Lower lobe of right lung (tissue), 2 donors: ENCODE measurements at regions not wholly inside any gene's neighbourhood (a gene's known extent, or its start where the extent isn't known, plus 50 kb on each side); places are given as distances from the start of the nearest gene placed in this dataset.

ENCODE experiments used
- ATAC-seq, 2 donors: fragments of 200-7000 bp; cut with Tn5 transposase; one replicate each; pipeline ENCODE4 v1.9.1; 2020 to 2022; ENCODE audit warnings: mild to moderate bottlenecking in 2 of 2, moderate library complexity in 2 of 2
- DNase-seq: peaks from one replicate; pipeline ENCODE4 v3.0.0-alpha.2; 2020
- H3K27ac ChIP-seq: fragments of 200-600 bp; one replicate; pipeline ENCODE4 v1.8.0; 2022
- H3K27me3 ChIP-seq: fragments of 200-600 bp; one replicate; pipeline ENCODE4 v1.8.0; 2022; ENCODE audit warnings: low read depth
- H3K36me3 ChIP-seq: fragments of 200-600 bp; one replicate; pipeline ENCODE4 v1.8.0; 2022; ENCODE audit warnings: mild to moderate bottlenecking
- H3K4me1 ChIP-seq: fragments of 200-600 bp; one replicate; pipeline ENCODE4 v1.8.0; 2022
- H3K4me3 ChIP-seq: fragments of 200-600 bp; one replicate; pipeline ENCODE4 v1.8.0; 2022; ENCODE audit warnings: mild to moderate bottlenecking
- H3K9me3 ChIP-seq: fragments of 200-600 bp; one replicate; pipeline ENCODE4 v1.8.0; 2022
- intact Hi-C: fragments of 100-400 bp; cut with DNase I; formaldehyde crosslinking; loops from one replicate; pipeline ENCODE4 v1.11.0; 2022
- TF ChIP-seq, protein P1 (sequence below): fragments of 200-600 bp; IDR thresholded peaks from one replicate; pipeline ENCODE4 v1.8.0; 2022; ENCODE audit warnings: antibody characterized with exemption, mild to moderate bottlenecking
- donor health status: DM: no; HTN: yes; CAD: no; lungs with severe emphysema.

DNA sequence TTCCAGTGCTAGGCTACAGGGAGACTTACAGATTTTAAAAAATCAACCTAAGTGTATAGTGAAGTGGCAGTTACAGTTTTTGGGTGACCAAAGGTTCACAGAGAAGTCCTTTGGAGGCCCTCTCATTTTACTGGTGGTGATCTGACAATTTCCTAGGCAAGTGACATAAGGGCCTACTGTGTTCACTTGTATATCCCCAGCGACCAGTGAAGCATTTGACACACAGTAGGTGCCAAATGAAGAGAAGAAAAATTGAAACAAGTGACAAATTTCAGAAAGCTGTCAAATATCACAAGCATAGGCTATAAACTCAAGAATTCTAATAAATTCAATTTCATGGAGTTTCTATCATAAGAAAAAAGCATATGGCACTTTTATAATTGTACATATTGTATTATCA is 89.5 kb downstream of the RPL22L1 start:
- no peak for DNase-seq
- intact Hi-C loops = no loop called here
- Histone ChIP-seq H3K36me3 (no peaks in the 10 kb centered on the region), H3K27me3 (no peaks in the 10 kb centered on the region), H3K4me1 (no peaks in the 10 kb centered on the region), H3K4me3 (no peak overlapping the region), H3K9me3 (no peaks in the 10 kb centered on the region), H3K27ac (no peak overlapping the region)
- TF ChIP-seq, protein P1, sequence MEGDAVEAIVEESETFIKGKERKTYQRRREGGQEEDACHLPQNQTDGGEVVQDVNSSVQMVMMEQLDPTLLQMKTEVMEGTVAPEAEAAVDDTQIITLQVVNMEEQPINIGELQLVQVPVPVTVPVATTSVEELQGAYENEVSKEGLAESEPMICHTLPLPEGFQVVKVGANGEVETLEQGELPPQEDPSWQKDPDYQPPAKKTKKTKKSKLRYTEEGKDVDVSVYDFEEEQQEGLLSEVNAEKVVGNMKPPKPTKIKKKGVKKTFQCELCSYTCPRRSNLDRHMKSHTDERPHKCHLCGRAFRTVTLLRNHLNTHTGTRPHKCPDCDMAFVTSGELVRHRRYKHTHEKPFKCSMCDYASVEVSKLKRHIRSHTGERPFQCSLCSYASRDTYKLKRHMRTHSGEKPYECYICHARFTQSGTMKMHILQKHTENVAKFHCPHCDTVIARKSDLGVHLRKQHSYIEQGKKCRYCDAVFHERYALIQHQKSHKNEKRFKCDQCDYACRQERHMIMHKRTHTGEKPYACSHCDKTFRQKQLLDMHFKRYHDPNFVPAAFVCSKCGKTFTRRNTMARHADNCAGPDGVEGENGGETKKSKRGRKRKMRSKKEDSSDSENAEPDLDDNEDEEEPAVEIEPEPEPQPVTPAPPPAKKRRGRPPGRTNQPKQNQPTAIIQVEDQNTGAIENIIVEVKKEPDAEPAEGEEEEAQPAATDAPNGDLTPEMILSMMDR = no peak
- ATAC-seq = no peak

DNA sequence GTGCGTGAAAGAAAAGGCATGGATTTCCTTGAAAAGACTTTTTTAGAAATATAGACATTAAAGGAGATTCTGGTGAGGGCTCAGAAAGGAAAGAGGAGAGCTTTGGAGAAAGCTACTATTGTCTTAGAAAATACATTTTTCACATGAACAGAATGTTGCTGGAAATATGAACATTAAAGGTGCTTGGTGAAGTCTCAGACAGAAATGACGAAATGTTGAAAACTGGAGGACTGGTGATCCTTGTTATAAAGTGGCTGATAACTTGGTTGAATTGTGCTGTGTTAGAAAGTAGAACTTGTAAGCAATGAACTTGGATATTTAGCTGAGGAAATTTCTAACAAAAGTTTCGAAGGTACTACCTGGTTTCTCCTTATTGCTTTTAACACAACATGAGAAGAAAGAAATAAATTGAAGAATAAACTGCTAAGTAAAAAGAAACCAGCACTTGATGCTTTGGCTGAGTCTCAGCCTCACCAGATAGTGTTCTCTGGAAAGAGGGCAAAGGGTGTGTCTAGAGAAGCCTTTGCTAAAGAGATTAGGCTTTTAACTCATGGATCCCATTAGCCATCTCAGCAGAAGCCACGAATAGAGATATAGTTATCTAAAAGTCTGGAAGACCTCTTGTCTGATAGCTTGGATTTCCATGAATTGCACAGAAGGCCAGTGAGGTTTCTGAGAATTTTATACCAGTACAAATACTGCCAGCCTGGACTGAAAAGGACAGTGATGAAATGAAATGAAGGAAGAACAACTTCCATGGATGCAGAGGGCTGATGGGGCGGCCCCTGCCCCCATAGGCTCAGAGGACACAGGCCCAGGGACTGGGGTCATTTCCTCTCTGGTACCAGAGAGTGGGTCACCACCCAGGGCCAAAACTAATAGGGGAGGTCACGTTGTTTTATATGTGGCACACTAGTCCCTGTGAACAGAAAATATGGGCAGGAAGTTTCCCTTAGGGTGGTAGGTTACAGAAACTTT is 91.5 kb downstream of the RPL22L1 start:
- DNase-seq (no peak), ATAC-seq (no peak)
- TF ChIP-seq, protein P1 = no peak
- H3K4me3 ChIP-seq = no peak overlapping the region
- no peaks in the 10 kb centered on the region for H3K9me3 ChIP-seq
- no peaks in the 10 kb centered on the region for H3K4me1 ChIP-seq
- H3K27me3 ChIP-seq = no peaks in the 10 kb centered on the region
- H3K36me3 ChIP-seq = no peaks in the 10 kb centered on the region
- H3K27ac ChIP-seq = no peak overlapping the region
- intact Hi-C loops = no loop called here

DNA sequence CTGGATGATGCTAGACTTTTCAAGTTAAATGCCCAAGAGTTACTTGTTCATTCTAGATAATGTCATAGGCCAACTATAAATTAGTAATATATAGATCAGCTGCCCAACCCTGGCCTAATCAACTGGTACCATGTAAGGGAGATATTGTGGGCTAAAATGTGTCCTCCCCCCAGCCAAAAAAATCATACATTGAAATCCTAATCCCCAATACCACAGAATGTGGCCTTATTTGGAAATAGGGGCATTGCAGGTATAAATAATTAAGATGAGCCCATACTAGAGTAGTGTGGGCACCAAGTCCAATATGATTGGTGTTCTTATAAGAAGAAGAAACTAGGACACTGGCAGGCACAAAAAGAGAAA is 92.5 kb downstream of the RPL22L1 start:
- intact Hi-C loops = no loop called here
- DNase-seq (no peak), ATAC-seq (no peak)
- TF ChIP-seq, protein P1 = no peak
- Histone ChIP-seq H3K4me3 (no peak overlapping the region), H3K27me3 (no peaks in the 10 kb centered on the region), H3K4me1 (no peaks in the 10 kb centered on the region), H3K36me3 (no peaks in the 10 kb centered on the region), H3K27ac (no peak overlapping the region), H3K9me3 (no peaks in the 10 kb centered on the region)

DNA sequence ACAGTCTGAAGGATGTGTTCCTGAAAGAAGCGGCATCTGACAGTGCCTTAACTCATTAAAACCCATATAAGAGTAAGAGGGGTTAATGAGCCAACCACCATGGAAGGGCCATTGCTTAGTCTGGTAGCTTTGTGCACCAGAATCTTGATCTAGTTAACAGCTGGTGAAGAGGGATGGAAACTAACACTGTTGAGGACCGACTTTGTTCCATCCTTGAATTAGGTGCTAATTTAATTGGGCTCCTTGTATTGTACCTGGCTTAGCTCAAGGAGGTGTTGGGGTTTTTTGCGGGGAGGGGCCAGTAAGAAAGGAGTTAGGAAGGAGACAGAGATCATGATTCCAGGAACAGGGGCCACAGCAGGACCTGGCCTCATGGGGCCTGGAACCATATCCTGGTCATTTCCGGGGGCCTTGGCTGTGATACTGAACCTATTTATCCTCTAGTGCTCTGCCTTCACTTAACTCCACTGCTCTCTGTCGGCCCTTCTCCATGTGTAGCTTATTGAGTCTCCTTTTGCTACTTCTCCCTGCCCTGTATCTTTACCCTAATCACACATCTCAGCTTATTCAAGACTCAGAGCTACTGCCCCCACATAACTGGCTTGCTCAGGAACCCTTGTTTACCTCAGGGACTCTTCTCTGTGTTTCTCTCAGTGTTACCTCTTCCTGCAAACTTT is 93.0 kb downstream of the RPL22L1 start:
- no peak overlapping the region for H3K27ac ChIP-seq

DNA sequence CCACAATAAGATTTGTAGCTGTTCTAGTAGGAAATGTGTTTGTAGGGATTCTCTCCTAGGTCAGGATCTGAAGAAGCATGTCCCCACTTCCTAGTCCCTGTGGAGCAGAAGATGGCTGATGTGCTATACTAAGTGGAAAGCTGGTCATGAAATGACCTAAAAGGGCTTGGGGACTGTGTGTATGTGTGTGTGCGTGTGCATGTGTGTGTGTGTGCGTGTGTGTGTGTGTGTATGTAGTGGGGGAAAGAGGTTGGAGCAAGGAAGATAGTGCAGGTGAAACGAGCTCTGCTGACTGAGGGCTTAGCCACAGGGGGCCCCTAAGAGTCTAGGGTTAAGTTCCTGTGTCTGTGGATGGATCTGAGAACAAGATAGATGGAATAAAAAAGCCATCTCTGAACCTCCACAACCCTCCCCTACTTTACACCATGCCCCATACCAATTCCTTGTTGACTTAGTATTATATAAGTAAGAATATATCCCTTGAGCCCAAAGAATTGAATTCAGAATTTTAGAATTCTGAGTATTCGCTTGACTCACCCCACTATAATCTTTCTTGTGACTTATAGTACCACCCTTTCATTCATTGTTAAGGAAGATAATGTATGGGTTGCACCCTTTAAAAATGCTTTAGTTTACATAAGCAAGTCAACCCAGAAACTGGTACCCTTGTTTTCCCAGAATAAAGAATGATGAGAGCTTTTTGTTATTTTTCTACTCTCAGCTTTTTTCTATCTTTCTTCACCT is 96.1 kb downstream of the RPL22L1 start:
- DNase-seq (no peak), ATAC-seq (no peak)
- TF ChIP-seq, protein P1 = no peak
- Histone ChIP-seq H3K27ac (no peak overlapping the region), H3K9me3 (no peaks in the 10 kb centered on the region), H3K27me3 (no peaks in the 10 kb centered on the region), H3K4me1 (no peaks in the 10 kb centered on the region), H3K4me3 (no peak overlapping the region), H3K36me3 (no peaks in the 10 kb centered on the region)
- intact Hi-C loops = no loop called here

More for the DNA sequence above, 93.0 kb downstream of the RPL22L1 start:
- no peak overlapping the region for H3K4me3 ChIP-seq
- ATAC-seq = no peak
- no peaks in the 10 kb centered on the region for H3K36me3 ChIP-seq
- intact Hi-C loops = no loop called here
- H3K4me1 ChIP-seq = no peaks in the 10 kb centered on the region
- H3K27me3 ChIP-seq = no peaks in the 10 kb centered on the region
- TF ChIP-seq, protein P1 = no peak
- H3K9me3 ChIP-seq = no peaks in the 10 kb centered on the region
- DNase-seq = no peak
